ENCODE measurements at regions not wholly inside any gene's neighbourhood (a gene's known extent, or its start where the extent isn't known, plus 50 kb on each side); places are given as distances from the start of the nearest gene placed in this dataset.

- TF ChIP-seq CTCF (IDR thresholded peaks at IDR 0.05) (no peak), EZH2 (IDR thresholded peaks at IDR 0.05) (no peak), EZH2phosphoT487 (IDR thresholded peaks at IDR 0.05) (no peak)
Measured at GRCh38 chr1:147076442-147076841, 95.8 kb downstream of the PRKAB2 start.
